ENCODE measurements at regions not wholly inside any gene's neighbourhood (a gene's known extent, or its start where the extent isn't known, plus 50 kb on each side); places are given as distances from the start of the nearest gene placed in this dataset.
A peak's percentile ranks its signal among the peaks of the same experiment; 100 is the strongest.

DNA sequence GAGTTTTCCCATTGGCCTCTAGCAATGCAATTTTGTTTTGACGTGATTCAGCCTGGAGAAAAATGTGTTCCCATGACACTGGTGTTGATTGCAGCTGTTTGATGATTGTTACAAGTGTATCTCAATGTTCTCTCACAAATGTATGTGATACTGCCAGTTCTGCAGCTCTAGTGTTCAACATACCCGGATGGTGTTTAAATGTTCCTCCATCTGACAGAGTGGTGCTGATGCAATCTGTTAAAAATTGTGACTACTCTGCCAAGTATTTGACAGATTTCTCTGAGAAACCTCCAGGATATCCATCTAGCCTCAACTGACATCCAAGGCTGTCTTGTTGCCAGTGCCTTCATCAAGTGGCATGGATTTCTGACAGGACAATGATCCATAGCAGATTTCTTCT is 657.2 kb upstream of the DIAPH2 start:
- no peaks in the 10 kb centered on the region for H3K4me1 ChIP-seq (ENCODE audit: insufficient read depth, low read length)
- no peak overlapping the region for H3K9ac ChIP-seq (ENCODE audit: low read length)
- H3K4me2 ChIP-seq (ENCODE audit: low read length) = no peak overlapping the region
- no peaks in the 10 kb centered on the region for H3K79me2 ChIP-seq (ENCODE audit: low read length)
- no peak overlapping the region for H3K27ac ChIP-seq (ENCODE audit: low read length)
- no peaks in the 10 kb centered on the region for H3K9me3 ChIP-seq (ENCODE audit: low read length)
- H3F3A ChIP-seq (ENCODE audit: low read length, unreplicated experiment) = no peaks in the 10 kb centered on the region
- ChIA-PET CTCF (no interaction called here), POLR2A (ENCODE audit: unreplicated experiment) (no interaction called here)
- no peak for ATAC-seq
- no peak overlapping the region for H3K4me3 ChIP-seq (ENCODE audit: low read length)
- intact Hi-C loops (cut with micrococcal nuclease) = no loop called here
- no peak for DNase-seq
- no peaks in the 10 kb centered on the region for H3K36me3 ChIP-seq (ENCODE audit: low read depth, low read length)
- H3K27me3 ChIP-seq (ENCODE audit: low read length) = no peaks in the 10 kb centered on the region
- H4K20me1 ChIP-seq (ENCODE audit: low read length) = no peaks in the 10 kb centered on the region
- no peaks in the 10 kb centered on the region for H3K9me2 ChIP-seq (replicated peaks; ENCODE audit: low read length)
- BruUV-seq (replicated peaks) = no TSS peak
- no peak overlapping the region for H2AFZ ChIP-seq (ENCODE audit: low read length)
- no peak for TF ChIP-seq CTCF (conservative IDR thresholded peaks at IDR 0.05; ENCODE audit: low read depth, low read length)
- no peak for TF ChIP-seq EZH2 (IDR thresholded peaks at IDR 0.05; ENCODE audit: low read length, unreplicated experiment)
- no peak for TF ChIP-seq EZH2phosphoT487 (IDR thresholded peaks at IDR 0.05; ENCODE audit: borderline replicate concordance, low read length)

DNA sequence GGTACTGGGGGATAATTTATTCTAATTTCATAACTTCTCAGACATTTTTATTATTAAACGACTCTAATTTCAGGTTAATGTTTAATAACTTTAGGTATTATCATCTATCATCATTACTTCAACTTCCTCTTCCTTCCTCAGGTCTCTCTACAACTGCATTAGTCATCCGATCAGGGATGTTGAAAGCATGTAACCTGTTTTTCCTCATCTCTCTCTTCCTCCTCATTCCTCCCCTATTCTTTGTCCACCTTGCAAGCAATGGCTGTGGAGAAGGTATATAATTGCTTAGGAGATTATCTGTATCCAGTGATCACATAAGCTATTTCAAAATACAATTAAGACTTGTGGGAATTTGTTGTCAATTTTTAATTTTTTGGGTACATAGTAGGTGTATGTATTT is 632.6 kb upstream of the DIAPH2 start:
- no peak for ATAC-seq
- no peaks in the 10 kb centered on the region for H4K20me1 ChIP-seq (ENCODE audit: low read length)

DNA sequence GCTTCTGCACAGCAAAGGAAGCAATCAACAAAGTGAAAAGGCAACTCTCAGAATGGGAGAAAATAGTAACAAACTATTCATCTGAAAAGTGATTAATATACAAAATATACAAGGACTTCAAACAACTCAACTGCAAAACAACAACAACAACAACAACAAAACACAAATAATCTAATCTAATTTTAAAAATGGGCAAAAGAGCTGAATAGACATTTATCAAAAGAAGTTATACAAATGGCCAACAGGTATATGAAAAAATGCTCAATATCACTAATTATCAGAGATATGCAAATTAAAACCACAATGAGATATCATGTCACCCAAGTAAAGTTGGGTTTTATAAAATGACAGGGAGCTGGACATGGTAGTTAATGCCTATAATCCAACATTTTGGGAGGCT is 602.8 kb upstream of the DIAPH2 start:
- Histone ChIP-seq H3K79me2 (ENCODE audit: low read length) (no peaks in the 10 kb centered on the region), H3K36me3 (ENCODE audit: low read depth, low read length) (no peaks in the 10 kb centered on the region), H3K4me2 (ENCODE audit: low read length) (no peak overlapping the region), H2AFZ (ENCODE audit: low read length) (no peak overlapping the region), H3K4me1 (ENCODE audit: insufficient read depth, low read length) (no peaks in the 10 kb centered on the region), H3K27ac (ENCODE audit: low read length) (no peak overlapping the region), H3K9me3 (ENCODE audit: low read length) (no peaks in the 10 kb centered on the region), H3K9ac (ENCODE audit: low read length) (no peak overlapping the region), H3K4me3 (ENCODE audit: low read length) (no peak overlapping the region), H3F3A (ENCODE audit: low read length, unreplicated experiment) (no peaks in the 10 kb centered on the region), H4K20me1 (ENCODE audit: low read length) (no peaks in the 10 kb centered on the region), H3K27me3 (ENCODE audit: low read length) (no peaks in the 10 kb centered on the region), H3K9me2 (replicated peaks; ENCODE audit: low read length) (no peaks in the 10 kb centered on the region)
- no peak for TF ChIP-seq EZH2phosphoT487 (IDR thresholded peaks at IDR 0.05; ENCODE audit: borderline replicate concordance, low read length)
- TF ChIP-seq CTCF (conservative IDR thresholded peaks at IDR 0.05; ENCODE audit: low read depth, low read length) = no peak
- no peak for TF ChIP-seq EZH2 (IDR thresholded peaks at IDR 0.05; ENCODE audit: low read length, unreplicated experiment)
- intact Hi-C loops (cut with micrococcal nuclease) = no loop called here
- DNase-seq (no peak), ATAC-seq (no peak)
- BruUV-seq (replicated peaks) = no TSS peak
- ChIA-PET CTCF (no interaction called here), POLR2A (ENCODE audit: unreplicated experiment) (no interaction called here)

More for the DNA sequence above, 632.6 kb upstream of the DIAPH2 start:
- H3K27ac ChIP-seq (ENCODE audit: low read length) = no peak overlapping the region
- POLR2A ChIA-PET (ENCODE audit: unreplicated experiment) = no interaction called here
- H3K79me2 ChIP-seq (ENCODE audit: low read length) = no peaks in the 10 kb centered on the region
- H3K9me3 ChIP-seq (ENCODE audit: low read length) = no peaks in the 10 kb centered on the region
- peak; percentile 44 for DNase-seq
- no peaks in the 10 kb centered on the region for H3K27me3 ChIP-seq (ENCODE audit: low read length)
- no peak for TF ChIP-seq EZH2phosphoT487 (IDR thresholded peaks at IDR 0.05; ENCODE audit: borderline replicate concordance, low read length)
- TF ChIP-seq EZH2 (IDR thresholded peaks at IDR 0.05; ENCODE audit: low read length, unreplicated experiment) = no peak
- no peak for TF ChIP-seq CTCF (conservative IDR thresholded peaks at IDR 0.05; ENCODE audit: low read depth, low read length)
- H3K4me3 ChIP-seq (ENCODE audit: low read length) = no peak overlapping the region
- no peaks in the 10 kb centered on the region for H3K9me2 ChIP-seq (replicated peaks; ENCODE audit: low read length)
- H3K36me3 ChIP-seq (ENCODE audit: low read depth, low read length) = no peaks in the 10 kb centered on the region
- no peaks in the 10 kb centered on the region for H3F3A ChIP-seq (ENCODE audit: low read length, unreplicated experiment)
- CTCF ChIA-PET = no interaction called here
- no peaks in the 10 kb centered on the region for H3K4me1 ChIP-seq (ENCODE audit: insufficient read depth, low read length)
- intact Hi-C loops (cut with micrococcal nuclease) = no loop called here
- H2AFZ ChIP-seq (ENCODE audit: low read length) = no peak overlapping the region
- H3K4me2 ChIP-seq (ENCODE audit: low read length) = no peak overlapping the region
- no TSS peak for BruUV-seq (replicated peaks)
- no peak overlapping the region for H3K9ac ChIP-seq (ENCODE audit: low read length)
